ENCODE measurements at regions not wholly inside any gene's neighbourhood (a gene's known extent, or its start where the extent isn't known, plus 50 kb on each side); places are given as distances from the start of the nearest gene placed in this dataset.

DNA sequence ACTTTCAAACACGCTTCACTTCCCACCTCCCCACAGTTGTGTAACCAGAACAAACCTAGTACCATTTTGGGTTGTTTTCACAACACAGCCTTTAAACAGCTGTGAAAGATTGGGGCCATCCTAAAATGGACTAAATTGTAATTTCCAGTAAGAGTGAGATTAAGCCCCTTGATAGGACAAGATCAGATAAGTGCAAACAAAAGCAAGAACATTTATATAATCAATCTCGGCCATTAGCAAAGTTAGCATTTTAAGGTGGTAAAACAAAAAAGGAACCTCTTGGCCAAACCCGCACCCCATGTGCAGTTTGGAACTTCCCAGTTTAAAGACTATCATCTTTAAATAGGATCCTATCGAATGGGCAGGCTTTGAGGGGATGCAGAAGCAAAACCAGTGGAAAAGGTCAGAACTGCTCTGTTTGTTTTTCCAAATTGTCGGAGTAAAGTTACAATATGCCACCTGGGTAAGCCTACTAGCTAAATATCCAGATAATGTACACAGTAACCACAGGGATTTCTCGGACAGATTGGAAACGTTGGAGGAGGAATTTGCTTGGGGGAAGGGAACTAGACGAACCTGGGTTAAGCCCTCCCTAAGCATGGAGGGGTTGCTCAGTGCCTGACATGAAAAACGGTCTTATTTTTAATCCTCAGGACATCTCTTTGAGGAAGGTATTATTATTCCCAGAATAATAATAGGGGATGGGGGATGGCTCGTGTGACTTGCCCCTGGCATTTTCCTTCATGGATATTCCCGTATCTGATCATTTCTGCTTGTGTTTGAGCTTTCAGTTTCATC lies 159.8 kb upstream of the SALL4 start:
- Histone ChIP-seq H3K79me2 (ENCODE audit: control insufficient read depth in 1 of 2, insufficient read depth in 2 of 2, low read length in 2 of 2) (no peaks in the 10 kb centered on the region), H2AK5ac (ENCODE audit: low read depth, low read length) (no peak overlapping the region), H3K9ac (replicated peaks in 1 of 4; ENCODE audit: extremely low read depth in 1 of 4, low read depth in 3 of 4, low read length in 3 of 4) (no peak overlapping the region), H2BK120ac (replicated peaks; ENCODE audit: low read depth, low read length) (peak overlapping the region; percentile 75), H2BK12ac (ENCODE audit: low read depth, low read length) (no peak overlapping the region), H2BK20ac (ENCODE audit: low read length) (0 out of 2 replicates have a peak overlapping the region, but pooled peaks have one; percentile 57), H3K4me1 (replicated peaks in 1 of 4; ENCODE audit: control insufficient read depth in 3 of 4, insufficient read depth in 4 of 4, low read length in 3 of 4) (peaks cover 8 to 21% (median 20%) of the 10 kb centered on the region in 4 experiments; a peak in 6 of 7 replicates), H3K36me3 (ENCODE audit: control insufficient read depth in 2 of 4, insufficient read depth in 4 of 4, low read length in 3 of 4) (no peaks in the 10 kb centered on the region), H3K23ac (ENCODE audit: insufficient read length) (no peak overlapping the region), H3K18ac (ENCODE audit: extremely low read depth, low read length) (no peak overlapping the region; the same call in 1 of the 2 replicates), H3K4me3 (ENCODE audit: extremely low read depth in 1 of 4, insufficient read depth in 2 of 4, low read depth in 3 of 4, low read length in 4 of 4) (no peak overlapping the region), H3K9me3 (ENCODE audit: insufficient read depth in 2 of 2, low read depth in 1 of 2, low read length in 1 of 2) (no peaks in the 10 kb centered on the region), H3K14ac (ENCODE audit: insufficient read length) (no peak overlapping the region), H4K8ac (ENCODE audit: extremely low read depth, insufficient read depth, low read length) (no peak overlapping the region), H3K56ac (replicated peaks; ENCODE audit: insufficient read length, low read depth, low read length) (no peak overlapping the region), H3K23me2 (ENCODE audit: low read depth, low read length) (no peaks in the 10 kb centered on the region), H3K27me3 (replicated peaks in 1 of 4; ENCODE audit: control insufficient read depth in 3 of 4, extremely low read depth in 1 of 4, insufficient read depth in 3 of 4, low read length in 3 of 4) (no peaks in the 10 kb centered on the region), H2AFZ (ENCODE audit: low read length) (no peak overlapping the region), H2BK15ac (ENCODE audit: low read length) (no peak overlapping the region), H4K20me1 (replicated peaks in 1 of 2; ENCODE audit: control insufficient read depth in 1 of 2, insufficient read depth in 2 of 2, low read length in 2 of 2) (no peaks in the 10 kb centered on the region), H2BK5ac (ENCODE audit: low read depth, low read length) (no peak overlapping the region), H4K91ac (replicated peaks; ENCODE audit: insufficient read length, low read length) (no peak overlapping the region), H3K4me2 (ENCODE audit: insufficient read depth in 1 of 2, low read depth in 2 of 2, low read length in 2 of 2) (no peak overlapping the region; a peak in 1 of 4 replicates), H3K27ac (ENCODE audit: low read depth, low read length) (no peak overlapping the region), H4K5ac (ENCODE audit: insufficient read length, low read depth, low read length) (peak overlapping the region; percentile 44), H3K4ac (replicated peaks; ENCODE audit: insufficient read length, low read depth, low read length) (no peak overlapping the region), H3K79me1 (ENCODE audit: low read depth, low read length) (no peaks in the 10 kb centered on the region)
- 76% methylated on average over 11 of the region's 11 CpGs; no CpG with 5 or more reads in 1 of the 2 experiments for WGBS, 2 experiments (ENCODE audit: extremely low coverage in 1 of 2, insufficient coverage in 1 of 2, insufficient read length in 1 of 2, insufficient replicate concordance in 2 of 2, low coverage in 1 of 2, low lambda C conversion rate in 2 of 2, missing lambda C conversion rate in 1 of 2)
- FAIRE-seq = no peak
- ChIA-PET POLR2A (ENCODE audit: partially characterized antibody) (interaction anchor here (0.5 kb wide), 1 partner anchor 211 kb away, joined by 4 read pairs; no protein-coding TSS in a partner anchor), CTCF (ENCODE audit: partially characterized antibody) (interaction anchor here (0.8 to 1.0 kb wide), 3 partner anchors 12 to 37 kb away, joined by 3 to 4 read pairs (median 4); no protein-coding TSS in a partner anchor)
- no peak for DNase-seq (ENCODE audit: low read depth in 1 of 2, low spot score in 2 of 2)
- TF ChIP-seq, protein P1, sequence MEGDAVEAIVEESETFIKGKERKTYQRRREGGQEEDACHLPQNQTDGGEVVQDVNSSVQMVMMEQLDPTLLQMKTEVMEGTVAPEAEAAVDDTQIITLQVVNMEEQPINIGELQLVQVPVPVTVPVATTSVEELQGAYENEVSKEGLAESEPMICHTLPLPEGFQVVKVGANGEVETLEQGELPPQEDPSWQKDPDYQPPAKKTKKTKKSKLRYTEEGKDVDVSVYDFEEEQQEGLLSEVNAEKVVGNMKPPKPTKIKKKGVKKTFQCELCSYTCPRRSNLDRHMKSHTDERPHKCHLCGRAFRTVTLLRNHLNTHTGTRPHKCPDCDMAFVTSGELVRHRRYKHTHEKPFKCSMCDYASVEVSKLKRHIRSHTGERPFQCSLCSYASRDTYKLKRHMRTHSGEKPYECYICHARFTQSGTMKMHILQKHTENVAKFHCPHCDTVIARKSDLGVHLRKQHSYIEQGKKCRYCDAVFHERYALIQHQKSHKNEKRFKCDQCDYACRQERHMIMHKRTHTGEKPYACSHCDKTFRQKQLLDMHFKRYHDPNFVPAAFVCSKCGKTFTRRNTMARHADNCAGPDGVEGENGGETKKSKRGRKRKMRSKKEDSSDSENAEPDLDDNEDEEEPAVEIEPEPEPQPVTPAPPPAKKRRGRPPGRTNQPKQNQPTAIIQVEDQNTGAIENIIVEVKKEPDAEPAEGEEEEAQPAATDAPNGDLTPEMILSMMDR (IDR thresholded peaks at IDR 0.05; ENCODE audit: control extremely low read depth in 1 of 3, insufficient read depth in 1 of 3, low read depth in 1 of 3, low read length in 3 of 3) = no peak
- no peak for TF ChIP-seq CEBPB (IDR thresholded peaks at IDR 0.05; ENCODE audit: low read depth, low read length)
- TF ChIP-seq BCL11A (IDR thresholded peaks at IDR 0.05; ENCODE audit: low read depth in 2 of 2, low read length in 2 of 2) = no peak
- no peak for TF ChIP-seq CHD2 (IDR thresholded peaks at IDR 0.05; ENCODE audit: low read length)
- no peak for TF ChIP-seq RFX5 (IDR thresholded peaks at IDR 0.05; ENCODE audit: borderline replicate concordance, low read depth, low read length)
- TF ChIP-seq KDM1A (IDR thresholded peaks at IDR 0.05; ENCODE audit: borderline replicate concordance, low read length) = no peak
- TF ChIP-seq ASH2L (IDR thresholded peaks at IDR 0.05; ENCODE audit: low read length) = no peak
- no peak for TF ChIP-seq JUND (IDR thresholded peaks at IDR 0.05; ENCODE audit: low read length)
- no peak for TF ChIP-seq FOSL1 (IDR thresholded peaks at IDR 0.05; ENCODE audit: insufficient read depth, low read depth, low read length)
- TF ChIP-seq RBBP5 (IDR thresholded peaks at IDR 0.05; ENCODE audit: borderline replicate concordance, low read depth, low read length) = no peak

Data from H1 (cell line).